Breast epithelium (tissue), 4 donors: ENCODE measurements at regions not wholly inside any gene's neighbourhood (a gene's known extent, or its start where the extent isn't known, plus 50 kb on each side); places are given as distances from the start of the nearest gene placed in this dataset.

Experiments used
- DNase-seq, 2 donors: peaks; one replicate each; pipeline ENCODE4 v3.0.0-alpha.2; 2019; ENCODE audit warnings: low spot score in 2 of 2
- H3K27ac ChIP-seq, 2 donors: fragments of 200-600 bp; sonication (generic) in 1 of 2; one replicate each; pipeline ENCODE4 v1.5.1; 2016 to 2019; ENCODE audit warnings: mild to moderate bottlenecking in 1 of 2
- H3K27me3 ChIP-seq, 2 donors: fragments of 200-600 bp; sonication (generic) in 1 of 2; one replicate each; pipeline versions ENCODE4 v1.5.1 to v1.6.0; 2017 to 2019; ENCODE audit warnings: control low read depth in 1 of 2, mild to moderate bottlenecking in 1 of 2
- H3K36me3 ChIP-seq: fragments of 200-600 bp; one replicate; pipeline ENCODE4 v1.5.1; 2019
- H3K4me1 ChIP-seq, 2 donors: fragments of 200-600 bp; sonication (generic); one replicate each; pipeline ENCODE4 v1.5.1; 2016 to 2019; ENCODE audit warnings: control low read depth in 1 of 2
- H3K4me3 ChIP-seq, 3 donors: fragments of 200-600 bp; sonication (generic); 1 replicate in 2 of 3; 2 replicates in 1 of 3; pipeline ENCODE4 v1.5.1; 2016 to 2019; ENCODE audit warnings: mild to moderate bottlenecking in 3 of 3, moderate library complexity in 2 of 3
- H3K9me3 ChIP-seq, 2 donors: fragments of 200-600 bp; sonication (generic) in 1 of 2; one replicate each; pipeline ENCODE4 v1.5.1; 2016 to 2019; ENCODE audit warnings: control low read depth in 1 of 2
- POLR2A ChIP-seq: fragments of 450-650 bp; IDR thresholded peaks from one replicate; pipeline ENCODE4 v1.6.1; 2016; ENCODE audit warnings: antibody characterized with exemption, mild to moderate bottlenecking, moderate library complexity
- POLR2AphosphoS5 ChIP-seq, 3 donors: sonication (generic); formaldehyde crosslinking; IDR thresholded peaks; one replicate each; pipeline ENCODE4 v1.6.1; 2017; ENCODE audit warnings: antibody characterized with exemption in 3 of 3
- intact Hi-C: fragments of 100-400 bp; cut with DNase I; formaldehyde crosslinking; loops from one replicate; pipeline ENCODE4 v1.15.1; 2023; ENCODE audit warnings: low total_unique reads
- TF ChIP-seq, protein P1 (sequence below), 3 donors: fragments of 450-650 bp; IDR thresholded peaks; one replicate each; pipeline ENCODE4 v1.5.1; 2016 to 2017; ENCODE audit warnings: antibody characterized with exemption in 3 of 3, mild to moderate bottlenecking in 3 of 3, moderate library complexity in 3 of 3

DNA sequence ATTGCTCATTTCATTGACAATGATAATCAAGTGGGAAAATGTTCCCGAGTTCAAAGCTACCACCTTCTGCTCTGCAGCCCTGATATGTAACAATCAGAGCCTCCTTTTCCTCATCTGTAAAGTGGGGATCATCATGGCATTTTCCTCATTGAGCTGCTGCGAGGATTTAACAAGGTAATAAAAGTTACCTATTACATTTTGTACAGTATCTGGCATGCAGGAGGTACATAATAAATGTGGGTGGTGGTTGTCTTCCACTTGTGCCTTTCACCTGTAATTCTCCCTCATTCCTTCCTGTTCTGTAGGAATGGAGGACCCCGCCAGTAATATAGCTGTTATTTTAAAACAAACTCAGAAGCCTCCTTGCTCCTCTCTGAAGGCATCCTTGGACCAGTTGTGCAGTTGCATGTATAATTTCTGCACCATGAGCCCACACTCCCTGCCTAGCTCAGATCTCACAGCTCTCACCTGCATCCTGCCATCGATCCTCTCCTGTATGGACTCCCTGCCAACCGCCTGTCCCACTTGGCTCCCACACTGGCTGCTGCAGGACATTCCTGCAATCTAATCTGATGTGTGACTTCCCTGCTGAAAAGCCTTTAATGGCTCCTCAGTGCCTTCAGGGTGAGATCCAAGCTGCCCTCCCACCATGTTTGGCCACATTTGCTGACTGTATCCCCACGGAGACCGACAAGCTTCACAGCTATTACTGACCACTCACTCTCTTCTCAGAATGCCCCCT is 350.4 kb downstream of the EN1 start:
- H3K4me3 ChIP-seq: no peak overlapping the region
- no peaks in the 10 kb centered on the region for H3K36me3 ChIP-seq
- TF ChIP-seq, protein P1, sequence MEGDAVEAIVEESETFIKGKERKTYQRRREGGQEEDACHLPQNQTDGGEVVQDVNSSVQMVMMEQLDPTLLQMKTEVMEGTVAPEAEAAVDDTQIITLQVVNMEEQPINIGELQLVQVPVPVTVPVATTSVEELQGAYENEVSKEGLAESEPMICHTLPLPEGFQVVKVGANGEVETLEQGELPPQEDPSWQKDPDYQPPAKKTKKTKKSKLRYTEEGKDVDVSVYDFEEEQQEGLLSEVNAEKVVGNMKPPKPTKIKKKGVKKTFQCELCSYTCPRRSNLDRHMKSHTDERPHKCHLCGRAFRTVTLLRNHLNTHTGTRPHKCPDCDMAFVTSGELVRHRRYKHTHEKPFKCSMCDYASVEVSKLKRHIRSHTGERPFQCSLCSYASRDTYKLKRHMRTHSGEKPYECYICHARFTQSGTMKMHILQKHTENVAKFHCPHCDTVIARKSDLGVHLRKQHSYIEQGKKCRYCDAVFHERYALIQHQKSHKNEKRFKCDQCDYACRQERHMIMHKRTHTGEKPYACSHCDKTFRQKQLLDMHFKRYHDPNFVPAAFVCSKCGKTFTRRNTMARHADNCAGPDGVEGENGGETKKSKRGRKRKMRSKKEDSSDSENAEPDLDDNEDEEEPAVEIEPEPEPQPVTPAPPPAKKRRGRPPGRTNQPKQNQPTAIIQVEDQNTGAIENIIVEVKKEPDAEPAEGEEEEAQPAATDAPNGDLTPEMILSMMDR (IDR thresholded peaks at IDR 0.05): no peak
- TF ChIP-seq POLR2A: no peak
- TF ChIP-seq POLR2AphosphoS5 (IDR thresholded peaks at IDR 0.05): no peak
- no peak for DNase-seq
- no peaks in the 10 kb centered on the region for H3K4me1 ChIP-seq
- peaks cover 0 to 8% of the 10 kb centered on the region in 2 donors for H3K9me3 ChIP-seq
- intact Hi-C loops: no loop called here
- no peak overlapping the region for H3K27ac ChIP-seq
- H3K27me3 ChIP-seq: no peaks in the 10 kb centered on the region

DNA sequence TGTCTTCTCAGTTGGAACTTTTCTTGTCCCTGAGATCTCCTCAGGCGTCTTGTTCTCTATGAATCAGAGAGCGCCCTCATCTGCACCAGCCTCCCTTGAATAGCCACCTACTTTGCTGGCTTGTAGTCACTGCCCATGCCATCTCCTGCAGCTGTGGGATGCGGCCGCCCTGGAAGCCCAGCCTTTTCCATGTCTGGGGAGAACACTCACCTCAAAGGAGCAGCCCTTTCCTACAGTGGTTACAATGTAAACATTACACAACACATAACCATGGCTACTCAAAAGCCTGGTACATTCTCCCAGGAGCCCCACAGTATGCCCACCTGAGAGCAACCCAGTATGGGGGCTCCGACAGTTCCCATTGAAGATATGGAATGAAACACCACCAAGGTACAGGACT is 351.0 kb downstream of the EN1 start:
- no peaks in the 10 kb centered on the region for H3K4me1 ChIP-seq
- no peak overlapping the region for H3K4me3 ChIP-seq
- TF ChIP-seq, protein P1 (IDR thresholded peaks at IDR 0.05): no peak
- TF ChIP-seq POLR2AphosphoS5 (IDR thresholded peaks at IDR 0.05): no peak
- TF ChIP-seq POLR2A: no peak
- no peak overlapping the region for H3K27ac ChIP-seq
- intact Hi-C loops: no loop called here
- H3K36me3 ChIP-seq: no peaks in the 10 kb centered on the region
- peaks cover 0 to 13% of the 10 kb centered on the region in 2 donors for H3K9me3 ChIP-seq
- H3K27me3 ChIP-seq: no peaks in the 10 kb centered on the region
- DNase-seq: no peak

DNA sequence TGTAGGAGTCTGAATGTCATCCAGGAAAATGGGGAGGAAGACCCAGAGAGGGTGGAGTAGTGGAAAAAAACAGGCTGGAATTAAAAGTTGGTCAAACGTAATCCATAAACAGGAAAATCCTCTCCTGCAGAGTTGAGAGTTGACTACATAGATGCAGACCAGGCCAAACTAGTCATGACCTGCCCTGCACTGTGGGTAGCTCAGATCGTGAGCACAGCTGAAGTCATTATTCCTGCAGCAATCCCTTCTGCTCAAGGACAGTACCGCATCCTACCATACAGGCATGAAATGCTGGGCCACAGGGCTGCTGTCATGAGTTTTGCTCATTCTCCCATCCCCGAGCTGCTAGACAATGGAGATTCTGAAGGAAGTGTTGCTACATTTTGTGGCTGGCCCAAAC is 352.2 kb downstream of the EN1 start:
- no peak for DNase-seq
- TF ChIP-seq, protein P1 (IDR thresholded peaks at IDR 0.05): no peak
- no peak for TF ChIP-seq POLR2AphosphoS5 (IDR thresholded peaks at IDR 0.05)
- TF ChIP-seq POLR2A: no peak
- H3K9me3 ChIP-seq: peaks cover 0 to 13% of the 10 kb centered on the region in 2 donors
- intact Hi-C loops: no loop called here
- H3K4me1 ChIP-seq: no peaks in the 10 kb centered on the region
- H3K27me3 ChIP-seq: no peaks in the 10 kb centered on the region
- H3K4me3 ChIP-seq: no peak overlapping the region
- H3K36me3 ChIP-seq: no peaks in the 10 kb centered on the region
- H3K27ac ChIP-seq: no peak overlapping the region

DNA sequence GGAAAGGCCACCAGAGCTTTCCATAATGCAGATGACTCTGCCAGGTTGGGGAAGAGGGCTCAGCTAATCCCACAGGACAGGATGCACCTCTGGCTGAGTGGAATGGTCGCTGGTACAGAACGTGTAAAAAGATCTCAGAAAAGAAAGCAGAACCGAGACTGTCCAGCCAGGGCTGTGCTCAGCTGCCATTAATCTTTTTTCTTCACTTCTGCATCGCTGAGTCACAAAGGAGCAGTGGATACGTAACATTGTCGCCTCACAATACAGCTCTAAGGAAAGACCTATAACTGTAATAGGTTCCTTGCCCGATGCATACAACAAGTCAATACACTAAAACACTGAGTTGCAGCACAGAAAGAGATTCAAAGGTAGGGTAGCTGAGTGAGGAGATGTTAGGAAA is 354.2 kb downstream of the EN1 start:
- TF ChIP-seq POLR2A: no peak
- TF ChIP-seq POLR2AphosphoS5 (IDR thresholded peaks at IDR 0.05): no peak
- TF ChIP-seq, protein P1 (IDR thresholded peaks at IDR 0.05): no peak
- H3K9me3 ChIP-seq: peaks cover 0 to 13% of the 10 kb centered on the region in 2 donors
- no peak overlapping the region for H3K27ac ChIP-seq
- H3K4me1 ChIP-seq: no peaks in the 10 kb centered on the region
- no peaks in the 10 kb centered on the region for H3K36me3 ChIP-seq
- no peaks in the 10 kb centered on the region for H3K27me3 ChIP-seq
- H3K4me3 ChIP-seq: no peak overlapping the region
- intact Hi-C loops: loop anchor here (5.0 kb wide), 1 partner anchor 356 kb away; no protein-coding TSS in a partner anchor
- no peak for DNase-seq

DNA sequence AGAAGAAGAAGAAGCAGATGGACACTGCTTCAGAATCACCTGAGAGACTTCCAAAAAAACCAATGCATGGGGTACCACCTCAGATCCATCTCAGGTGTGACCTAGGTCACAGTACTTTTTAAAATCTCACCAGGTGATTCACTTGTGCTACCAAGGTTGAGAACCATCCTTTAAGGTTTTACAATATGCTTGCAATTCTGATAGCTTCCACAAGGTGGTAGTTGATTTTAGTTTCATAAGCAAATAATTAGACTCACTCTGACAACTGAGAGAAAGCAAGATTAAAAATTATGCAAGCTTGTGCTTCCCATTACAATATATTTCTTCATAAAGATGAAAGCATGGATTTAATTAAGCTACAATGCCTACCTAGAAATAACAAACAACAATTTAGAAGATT is 355.1 kb downstream of the EN1 start:
- H3K4me3 ChIP-seq: no peak overlapping the region
- intact Hi-C loops: loop anchor here (5.0 kb wide), 1 partner anchor 355 kb away; no protein-coding TSS in a partner anchor
- H3K36me3 ChIP-seq: no peaks in the 10 kb centered on the region

More for the DNA sequence above, 355.1 kb downstream of the EN1 start:
- Histone ChIP-seq H3K4me1 (no peaks in the 10 kb centered on the region), H3K27ac (no peak overlapping the region), H3K27me3 (no peaks in the 10 kb centered on the region), H3K9me3 (peaks cover 0 to 13% of the 10 kb centered on the region in 2 donors)
- no peak for DNase-seq
- TF ChIP-seq, protein P1 (IDR thresholded peaks at IDR 0.05): no peak
- TF ChIP-seq POLR2A (no peak), POLR2AphosphoS5 (IDR thresholded peaks at IDR 0.05) (no peak)
